ENCODE measurements at regions not wholly inside any gene's neighbourhood (a gene's known extent, or its start where the extent isn't known, plus 50 kb on each side); places are given as distances from the start of the nearest gene placed in this dataset.

- H3K27ac Mint-ChIP-seq: peak overlapping the region; percentile 64
Observed at GRCh38 chr5:118461436-118461835, 526.9 kb downstream of the DTWD2 start.

GRCh38 chr5:118459490-118459889 is 528.9 kb downstream of the DTWD2 start:
- H3K9ac ChIP-seq: no peak overlapping the region
- no peaks in the 10 kb centered on the region for H3K9me3 ChIP-seq (ENCODE audit: low read depth)
- H3K27ac ChIP-seq: no peak overlapping the region
- H3K36me3 Mint-ChIP-seq: no peaks in the 10 kb centered on the region
- no peaks in the 10 kb centered on the region for H3K9me3 Mint-ChIP-seq
- TF ChIP-seq CTCF (IDR thresholded peaks at IDR 0.05) (no peak), EZH2 (IDR thresholded peaks at IDR 0.05) (no peak), EZH2phosphoT487 (IDR thresholded peaks at IDR 0.05) (no peak)
- no peak overlapping the region for H3K27ac Mint-ChIP-seq
- H3F3A ChIP-seq (ENCODE audit: low read depth): no peaks in the 10 kb centered on the region
- H2AFZ ChIP-seq (replicated peaks): no peak overlapping the region
- H3K4me3 Mint-ChIP-seq: no peak overlapping the region
- no peak overlapping the region for H3K4me3 ChIP-seq
- no peaks in the 10 kb centered on the region for H3K79me2 ChIP-seq (ENCODE audit: low read depth)
- no peaks in the 10 kb centered on the region for H4K20me1 ChIP-seq (ENCODE audit: low read depth)
- H3K27me3 Mint-ChIP-seq (ENCODE audit: insufficient read depth, low read depth): peaks cover 3% of the 10 kb centered on the region
- H3K4me1 Mint-ChIP-seq: peaks cover 10% of the 10 kb centered on the region
- H3K4me1 ChIP-seq: peaks cover 18% of the 10 kb centered on the region
- H3K4me2 ChIP-seq: no peak overlapping the region
- no peaks in the 10 kb centered on the region for H3K27me3 ChIP-seq
- H3K36me3 ChIP-seq: no peaks in the 10 kb centered on the region
- DNase-seq (ENCODE audit: low spot score): no peak

More at GRCh38 chr5:118461436-118461835, 526.9 kb downstream of the DTWD2 start:
- Histone ChIP-seq H3K4me3 (no peak overlapping the region), H3K27me3 (no peaks in the 10 kb centered on the region), H3K9ac (no peak overlapping the region), H2AFZ (replicated peaks) (peak overlapping the region; percentile 54), H3K4me2 (no peak overlapping the region), H3K36me3 (no peaks in the 10 kb centered on the region), H4K20me1 (ENCODE audit: low read depth) (no peaks in the 10 kb centered on the region), H3F3A (ENCODE audit: low read depth) (no peaks in the 10 kb centered on the region), H3K79me2 (ENCODE audit: low read depth) (no peaks in the 10 kb centered on the region), H3K27ac (no peak overlapping the region), H3K4me1 (peaks cover 18% of the 10 kb centered on the region), H3K9me3 (ENCODE audit: low read depth) (no peaks in the 10 kb centered on the region)
- Mint-ChIP-seq H3K4me3 (no peak overlapping the region), H3K4me1 (peaks cover 10% of the 10 kb centered on the region), H3K9me3 (no peaks in the 10 kb centered on the region), H3K27me3 (ENCODE audit: insufficient read depth, low read depth) (peaks cover 3% of the 10 kb centered on the region), H3K36me3 (no peaks in the 10 kb centered on the region)
- TF ChIP-seq EZH2 (IDR thresholded peaks at IDR 0.05): no peak
- TF ChIP-seq CTCF (IDR thresholded peaks at IDR 0.05): no peak
- DNase-seq (ENCODE audit: low spot score): no peak

- H3K9me3 ChIP-seq (ENCODE audit: low read depth): no peaks in the 10 kb centered on the region
- Mint-ChIP-seq H3K9me3 (no peaks in the 10 kb centered on the region), H3K27ac (no peak overlapping the region), H3K27me3 (ENCODE audit: insufficient read depth, low read depth) (peaks cover 3% of the 10 kb centered on the region), H3K4me3 (no peak overlapping the region), H3K4me1 (peaks cover 2% of the 10 kb centered on the region), H3K36me3 (no peaks in the 10 kb centered on the region)
- no peaks in the 10 kb centered on the region for H4K20me1 ChIP-seq (ENCODE audit: low read depth)
- H2AFZ ChIP-seq (replicated peaks): no peak overlapping the region
- peaks cover 8% of the 10 kb centered on the region for H3F3A ChIP-seq (ENCODE audit: low read depth)
- H3K27me3 ChIP-seq: no peaks in the 10 kb centered on the region
- H3K9ac ChIP-seq: no peak overlapping the region
- TF ChIP-seq EZH2phosphoT487 (IDR thresholded peaks at IDR 0.05) (no peak), CTCF (IDR thresholded peaks at IDR 0.05) (no peak), EZH2 (IDR thresholded peaks at IDR 0.05) (no peak)
- no peak for DNase-seq (ENCODE audit: low spot score)
- no peak overlapping the region for H3K4me3 ChIP-seq
- no peak overlapping the region for H3K27ac ChIP-seq
- H3K36me3 ChIP-seq: no peaks in the 10 kb centered on the region
- no peak overlapping the region for H3K4me2 ChIP-seq
- H3K4me1 ChIP-seq: peaks cover 23% of the 10 kb centered on the region
- no peaks in the 10 kb centered on the region for H3K79me2 ChIP-seq (ENCODE audit: low read depth)
Observed at GRCh38 chr5:118456085-118456484, 532.3 kb downstream of the DTWD2 start.

Measured in neural progenitor cell (in vitro differentiated cells).